HFFc6 (cell line): ENCODE measurements at regions not wholly inside any gene's neighbourhood (a gene's known extent, or its start where the extent isn't known, plus 50 kb on each side); places are given as distances from the start of the nearest gene placed in this dataset.

Experiments used
- DNase-seq: peaks from one replicate; pipeline ENCODE4 v3.0.0-alpha.2; 2018
- H3K27ac Mint-ChIP-seq: 2 replicates; pipeline ENCODE4 v1.8.0; 2020; ENCODE audit warnings: mild to moderate bottlenecking, mixed read lengths
- H3K27me3 Mint-ChIP-seq: 2 replicates; pipeline ENCODE4 v1.8.0; 2021; ENCODE audit warnings: mild to moderate bottlenecking, moderate library complexity, mixed read lengths; ENCODE audit not compliant: insufficient read depth
- H3K36me3 Mint-ChIP-seq: 2 replicates; pipeline ENCODE4 v1.8.0; 2021; ENCODE audit warnings: low read depth, mixed read lengths
- H3K4me1 Mint-ChIP-seq: 2 replicates; pipeline ENCODE4 v1.8.0; 2020; ENCODE audit warnings: low read depth, mixed read lengths
- H3K4me3 Mint-ChIP-seq: 2 replicates; pipeline ENCODE4 v1.8.0; 2020; ENCODE audit warnings: mild to moderate bottlenecking, moderate library complexity, mixed read lengths
- H3K9me3 Mint-ChIP-seq: 2 replicates; pipeline ENCODE4 v1.8.0; 2020; ENCODE audit warnings: mild to moderate bottlenecking, mixed read lengths
- TF ChIP-seq, protein P1 (sequence below): fragments of 200-600 bp; sonication (generic); IDR thresholded peaks from 2 replicates; pipeline ENCODE4 v1.5.0; 2021; ENCODE audit warnings: antibody characterized with exemption, mild to moderate bottlenecking

DNA sequence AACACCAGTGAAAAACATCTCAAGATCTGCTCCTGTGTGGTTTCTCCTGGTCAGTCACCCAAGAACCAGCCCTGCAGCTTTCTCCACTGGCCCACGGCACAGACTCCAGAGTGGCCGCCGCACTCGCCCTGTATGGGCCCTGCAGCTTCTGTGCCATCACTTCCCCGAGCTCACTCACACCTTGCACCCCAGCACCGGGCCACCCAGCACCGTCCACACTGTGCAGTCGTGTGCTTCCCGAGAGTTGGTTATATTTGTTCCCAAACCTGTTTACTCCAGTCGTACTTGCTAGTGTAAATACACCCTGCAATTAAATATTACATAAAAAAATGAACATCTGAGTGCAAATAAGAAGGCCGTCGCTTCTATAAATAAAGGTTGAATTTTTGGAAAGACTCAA lies 341.7 kb downstream of the CDH26 start:
- no peak overlapping the region for H3K27ac Mint-ChIP-seq
- no peak for DNase-seq
- peaks cover 5% of the 10 kb centered on the region; the same call in 1 of the 2 replicates for H3K4me1 Mint-ChIP-seq
- TF ChIP-seq, protein P1, sequence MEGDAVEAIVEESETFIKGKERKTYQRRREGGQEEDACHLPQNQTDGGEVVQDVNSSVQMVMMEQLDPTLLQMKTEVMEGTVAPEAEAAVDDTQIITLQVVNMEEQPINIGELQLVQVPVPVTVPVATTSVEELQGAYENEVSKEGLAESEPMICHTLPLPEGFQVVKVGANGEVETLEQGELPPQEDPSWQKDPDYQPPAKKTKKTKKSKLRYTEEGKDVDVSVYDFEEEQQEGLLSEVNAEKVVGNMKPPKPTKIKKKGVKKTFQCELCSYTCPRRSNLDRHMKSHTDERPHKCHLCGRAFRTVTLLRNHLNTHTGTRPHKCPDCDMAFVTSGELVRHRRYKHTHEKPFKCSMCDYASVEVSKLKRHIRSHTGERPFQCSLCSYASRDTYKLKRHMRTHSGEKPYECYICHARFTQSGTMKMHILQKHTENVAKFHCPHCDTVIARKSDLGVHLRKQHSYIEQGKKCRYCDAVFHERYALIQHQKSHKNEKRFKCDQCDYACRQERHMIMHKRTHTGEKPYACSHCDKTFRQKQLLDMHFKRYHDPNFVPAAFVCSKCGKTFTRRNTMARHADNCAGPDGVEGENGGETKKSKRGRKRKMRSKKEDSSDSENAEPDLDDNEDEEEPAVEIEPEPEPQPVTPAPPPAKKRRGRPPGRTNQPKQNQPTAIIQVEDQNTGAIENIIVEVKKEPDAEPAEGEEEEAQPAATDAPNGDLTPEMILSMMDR: no peak
- H3K27me3 Mint-ChIP-seq: peaks cover 7% of the 10 kb centered on the region
- H3K9me3 Mint-ChIP-seq: peaks cover 4% of the 10 kb centered on the region; the same call in 1 of the 2 replicates
- no peaks in the 10 kb centered on the region for H3K36me3 Mint-ChIP-seq
- H3K4me3 Mint-ChIP-seq: no peak overlapping the region

DNA sequence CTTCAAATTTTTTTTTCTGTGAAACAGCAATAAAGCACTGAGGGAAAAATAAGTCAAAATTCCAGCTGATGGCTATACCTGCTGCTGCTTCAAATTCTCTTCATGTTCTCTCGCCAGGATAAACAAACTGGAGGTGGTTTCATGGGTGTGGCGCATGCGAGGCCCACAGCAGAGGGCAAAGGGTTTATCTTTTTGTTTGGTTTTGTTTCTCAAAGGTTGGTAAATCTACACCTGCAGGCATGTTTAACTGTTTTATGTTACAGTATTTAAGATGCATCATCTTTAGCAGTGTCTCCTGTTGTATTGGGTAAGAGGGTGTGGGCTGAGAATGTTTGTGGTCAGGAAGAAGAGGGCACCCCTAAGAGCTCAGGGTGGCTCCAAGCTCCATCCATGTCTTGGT lies 342.2 kb downstream of the CDH26 start:
- Mint-ChIP-seq H3K27me3 (peaks cover 6% of the 10 kb centered on the region), H3K4me1 (peaks cover 2% of the 10 kb centered on the region; the same call in 1 of the 2 replicates), H3K4me3 (no peak overlapping the region), H3K36me3 (no peaks in the 10 kb centered on the region), H3K27ac (no peak overlapping the region), H3K9me3 (peaks cover under 1% of the 10 kb centered on the region; the same call in 1 of the 2 replicates)
- DNase-seq: no peak
- TF ChIP-seq, protein P1: no peak

DNA sequence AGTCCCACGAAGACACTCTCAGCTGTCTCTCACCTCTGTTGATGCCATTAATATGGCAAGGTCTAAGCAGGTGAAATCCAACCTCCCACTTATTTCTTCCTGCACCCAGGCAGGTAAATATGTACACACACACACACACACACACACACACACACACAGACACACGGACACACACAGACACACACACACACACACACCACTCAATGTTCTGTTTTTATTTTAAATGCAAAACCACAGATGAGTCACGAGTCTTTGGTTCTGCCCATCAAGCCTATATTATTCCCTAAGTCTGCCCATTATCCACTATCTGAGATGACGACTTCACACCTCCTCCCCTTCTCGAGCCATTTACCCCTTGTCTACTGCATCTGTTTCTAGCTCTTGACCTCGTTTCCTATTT lies 344.7 kb downstream of the CDH26 start:
- H3K27ac Mint-ChIP-seq: no peak overlapping the region
- no peaks in the 10 kb centered on the region for H3K9me3 Mint-ChIP-seq
- DNase-seq: no peak
- no peaks in the 10 kb centered on the region for H3K36me3 Mint-ChIP-seq
- H3K4me1 Mint-ChIP-seq: no peaks in the 10 kb centered on the region
- peaks cover 13% of the 10 kb centered on the region for H3K27me3 Mint-ChIP-seq
- H3K4me3 Mint-ChIP-seq: no peak overlapping the region
- TF ChIP-seq, protein P1: no peak

DNA sequence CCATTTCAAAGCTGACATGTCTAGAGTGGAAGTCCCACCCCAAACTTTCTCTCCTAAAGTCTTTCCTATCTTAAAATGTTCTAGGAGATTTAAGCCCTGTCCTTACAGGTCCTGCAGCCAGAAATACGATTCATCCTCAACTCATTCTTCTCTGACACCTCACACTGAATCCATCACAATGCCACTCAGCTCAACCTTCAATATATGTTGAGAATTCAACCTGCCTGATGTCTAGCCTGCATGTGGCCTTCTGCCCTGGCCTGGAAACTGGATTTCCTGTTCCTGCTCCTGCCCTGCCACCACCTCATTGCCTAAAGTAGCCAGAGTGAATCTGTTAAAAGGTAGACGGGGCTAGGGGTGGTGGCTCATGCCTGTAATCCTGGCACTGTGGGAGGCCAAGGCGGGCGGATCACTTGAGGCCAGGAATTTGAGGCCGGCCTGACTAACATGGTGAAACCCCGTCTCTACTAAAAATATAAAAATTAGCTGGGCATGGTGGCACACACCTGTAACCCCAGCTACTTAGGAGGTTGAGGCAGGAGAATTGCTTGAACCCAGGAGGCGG lies 345.9 kb downstream of the CDH26 start:
- DNase-seq: no peak
- TF ChIP-seq, protein P1: no peak
- peaks cover 17% of the 10 kb centered on the region for H3K27me3 Mint-ChIP-seq
- H3K9me3 Mint-ChIP-seq: no peaks in the 10 kb centered on the region
- no peaks in the 10 kb centered on the region for H3K36me3 Mint-ChIP-seq
- no peak overlapping the region for H3K27ac Mint-ChIP-seq
- no peaks in the 10 kb centered on the region for H3K4me1 Mint-ChIP-seq
- H3K4me3 Mint-ChIP-seq: no peak overlapping the region

DNA sequence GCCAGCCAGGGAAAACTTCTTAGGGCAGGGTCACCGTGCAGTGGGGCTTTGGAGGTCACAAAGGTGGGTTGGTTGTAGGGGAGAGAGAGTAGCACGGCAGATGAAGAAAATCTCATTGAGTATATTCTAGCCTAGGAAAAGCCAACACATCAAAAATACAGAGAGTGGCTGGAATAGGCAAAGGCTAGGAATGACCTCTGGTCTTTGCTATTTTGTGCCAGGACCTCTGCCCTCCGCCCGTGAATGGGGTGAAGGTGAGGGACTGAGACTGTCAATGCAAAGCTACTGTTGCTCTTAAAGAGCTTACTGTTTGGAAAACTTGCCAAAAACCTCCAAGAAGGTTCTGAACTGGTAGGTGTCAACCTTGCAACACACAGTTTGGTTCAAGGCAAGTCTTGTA lies 346.7 kb downstream of the CDH26 start:
- peaks cover 18% of the 10 kb centered on the region for H3K27me3 Mint-ChIP-seq
- no peaks in the 10 kb centered on the region for H3K36me3 Mint-ChIP-seq
- no peaks in the 10 kb centered on the region for H3K9me3 Mint-ChIP-seq
- H3K4me1 Mint-ChIP-seq: no peaks in the 10 kb centered on the region
- TF ChIP-seq, protein P1: no peak
- no peak for DNase-seq
- H3K4me3 Mint-ChIP-seq: no peak overlapping the region
- no peak overlapping the region for H3K27ac Mint-ChIP-seq

DNA sequence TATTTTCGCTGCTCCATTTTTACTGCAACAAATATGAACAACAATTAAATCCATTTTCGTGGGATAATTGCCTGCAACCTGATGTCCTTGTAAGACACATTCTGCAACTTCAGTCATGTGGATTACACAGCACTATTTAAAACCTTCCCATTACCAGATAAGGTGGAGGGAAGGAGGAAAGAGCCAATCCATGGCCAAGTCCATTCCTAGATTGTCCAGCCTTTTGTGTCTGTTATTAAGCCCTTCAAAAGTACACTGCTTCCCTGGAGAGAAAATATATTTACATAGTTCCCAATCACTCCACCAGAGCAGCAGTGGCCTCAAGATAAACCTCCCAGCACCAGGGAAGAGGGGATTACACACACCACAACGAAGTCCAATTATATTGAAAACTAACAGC lies 347.9 kb downstream of the CDH26 start:
- Mint-ChIP-seq H3K4me3 (no peak overlapping the region), H3K9me3 (no peaks in the 10 kb centered on the region), H3K36me3 (no peaks in the 10 kb centered on the region), H3K4me1 (no peaks in the 10 kb centered on the region), H3K27ac (no peak overlapping the region), H3K27me3 (peaks cover 19% of the 10 kb centered on the region)
- no peak for DNase-seq
- TF ChIP-seq, protein P1: no peak
